ENCODE measurements at regions not wholly inside any gene's neighbourhood (a gene's known extent, or its start where the extent isn't known, plus 50 kb on each side); places are given as distances from the start of the nearest gene placed in this dataset.

GRCh38 chr4:148684638-148685037 lies 242.4 kb upstream of the NR3C2 start:
- TF ChIP-seq CTCF (IDR thresholded peaks at IDR 0.05; ENCODE audit: control extremely low read depth in 1 of 3, insufficient read depth in 1 of 3, low read depth in 1 of 3, low read length in 3 of 3) (no peak), SIN3A (conservative IDR thresholded peaks at IDR 0.05 in 1 of 2, IDR thresholded peaks at IDR 0.05 in 1 of 2; ENCODE audit: low read depth in 1 of 2, low read length in 2 of 2) (no peak), CEBPB (IDR thresholded peaks at IDR 0.05; ENCODE audit: low read depth, low read length) (no peak), EZH2 (IDR thresholded peaks at IDR 0.05; ENCODE audit: low read depth, low read length, severe bottlenecking) (no peak), BCL11A (IDR thresholded peaks at IDR 0.05; ENCODE audit: low read depth in 2 of 2, low read length in 2 of 2) (no peak), POLR2AphosphoS5 (IDR thresholded peaks at IDR 0.05; ENCODE audit: low read depth, low read length) (no peak), POLR2A (IDR thresholded peaks at IDR 0.05; ENCODE audit: control extremely low read depth in 1 of 2, low read depth in 2 of 2, low read length in 2 of 2) (no peak)
- TF ChIP-seq, protein P1, sequence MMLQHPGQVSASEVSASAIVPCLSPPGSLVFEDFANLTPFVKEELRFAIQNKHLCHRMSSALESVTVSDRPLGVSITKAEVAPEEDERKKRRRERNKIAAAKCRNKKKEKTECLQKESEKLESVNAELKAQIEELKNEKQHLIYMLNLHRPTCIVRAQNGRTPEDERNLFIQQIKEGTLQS (IDR thresholded peaks at IDR 0.05; ENCODE audit: insufficient read depth, low read depth, low read length): no peak

Measured in H1 (cell line).